ENCODE measurements at regions not wholly inside any gene's neighbourhood (a gene's known extent, or its start where the extent isn't known, plus 50 kb on each side); places are given as distances from the start of the nearest gene placed in this dataset.

GRCh38 chr18:55777666-55778304 lies 189.8 kb upstream of the TCF4 start:
- Histone ChIP-seq H3K18ac (ENCODE audit: insufficient read length, low read depth, low read length) (no peak overlapping the region), H2BK15ac (ENCODE audit: low read depth, low read length) (no peak overlapping the region), H3K14ac (ENCODE audit: insufficient read depth, low read length) (no peak overlapping the region), H2BK120ac (ENCODE audit: low read depth, low read length, poor library complexity, severe bottlenecking) (no peak overlapping the region), H2BK5ac (ENCODE audit: insufficient read length, low read length) (no peak overlapping the region), H4K5ac (ENCODE audit: insufficient read length, low read depth, low read length) (no peak overlapping the region), H3K23ac (ENCODE audit: insufficient read length, low read depth, low read length) (no peak overlapping the region), H2BK12ac (ENCODE audit: insufficient read length, low read depth, low read length) (no peak overlapping the region), H3K4ac (ENCODE audit: low read depth, low read length) (no peak overlapping the region), H3K4me2 (ENCODE audit: insufficient read depth, insufficient read length, low read length) (no peak overlapping the region), H3K23me2 (ENCODE audit: insufficient read length, low read depth, low read length, poor library complexity, severe bottlenecking) (peaks cover 15% of the 10 kb centered on the region), H2AFZ (ENCODE audit: low read length) (no peak overlapping the region), H3K27me3 (ENCODE audit: insufficient read depth, low read length) (no peaks in the 10 kb centered on the region), H3K9me3 (ENCODE audit: control insufficient read depth, low read depth, low read length) (no peaks in the 10 kb centered on the region), H4K8ac (replicated peaks; ENCODE audit: insufficient read length, low read depth, low read length) (no peak overlapping the region), H4K20me1 (ENCODE audit: control insufficient read depth, insufficient read depth, insufficient read length) (no peaks in the 10 kb centered on the region), H3K4me1 (ENCODE audit: insufficient read depth, low read length) (no peaks in the 10 kb centered on the region), H3K79me1 (ENCODE audit: insufficient read depth, low read depth, low read length, poor library complexity, severe bottlenecking) (no peaks in the 10 kb centered on the region), H2BK20ac (ENCODE audit: low read depth, low read length, poor library complexity, severe bottlenecking) (no peak overlapping the region), H3K27ac (ENCODE audit: insufficient read length, low read depth, low read length) (no peak overlapping the region), H4K91ac (ENCODE audit: insufficient read length, low read depth, low read length) (no peak overlapping the region), H2AK5ac (ENCODE audit: insufficient read length, low read length) (no peak overlapping the region), H3K9ac (ENCODE audit: extremely low read depth, insufficient read length, low read length) (no peak overlapping the region), H3K56ac (ENCODE audit: insufficient read length, low read depth, low read length) (no peak overlapping the region), H3T11ph (ENCODE audit: low read length) (no peak overlapping the region), H3K79me2 (ENCODE audit: insufficient read depth, low read length) (no peaks in the 10 kb centered on the region)
- Mint-ChIP-seq H3K4me1 (peaks cover 36 to 37% of the 10 kb centered on the region in 2 experiments), H3K9me3 (no peaks in the 10 kb centered on the region; a peak in 1 of 5 replicates), H3K27ac (no peak overlapping the region), H3K36me3 (ENCODE audit: insufficient read depth in 1 of 3, low read depth in 3 of 3) (no peaks in the 10 kb centered on the region), H3K4me3 (peak overlapping the region in 1 of 2 experiments; percentile 35; a peak in 1 of 5 replicates), H3K27me3 (ENCODE audit: low read depth) (peaks cover 5% of the 10 kb centered on the region)
- no peak for TF ChIP-seq CTCF (conservative IDR thresholded peaks at IDR 0.05)
- no peak for DNase-seq
- WGBS (ENCODE audit: extremely low coverage, insufficient read length, low lambda C conversion rate): no CpG with 5 or more reads among the region's 5 CpGs
